Liver (tissue), 3 donors: ENCODE measurements at regions not wholly inside any gene's neighbourhood (a gene's known extent, or its start where the extent isn't known, plus 50 kb on each side); places are given as distances from the start of the nearest gene placed in this dataset.

Experiments used
- JUND ChIP-seq, 2 donors: IDR thresholded peaks; 2 replicates each; pipeline ENCODE4 v1.6.1; 2016; ENCODE audit warnings: antibody characterized with exemption in 2 of 2
- TF ChIP-seq, protein P1 (sequence below): fragments of 150-350 bp; IDR thresholded peaks from 2 replicates; pipeline ENCODE4 v1.5.1; 2017; ENCODE audit warnings: improper control_type of control experiment, low read depth, low read length; ENCODE audit not compliant: missing input control
- donor health status: healthy.
- donor health status: healthy.

GRCh38 chr16:22683258-22683657 is 130.7 kb upstream of the HS3ST2 start:
- no peak for TF ChIP-seq JUND (IDR thresholded peaks at IDR 0.05)
- TF ChIP-seq, protein P1, sequence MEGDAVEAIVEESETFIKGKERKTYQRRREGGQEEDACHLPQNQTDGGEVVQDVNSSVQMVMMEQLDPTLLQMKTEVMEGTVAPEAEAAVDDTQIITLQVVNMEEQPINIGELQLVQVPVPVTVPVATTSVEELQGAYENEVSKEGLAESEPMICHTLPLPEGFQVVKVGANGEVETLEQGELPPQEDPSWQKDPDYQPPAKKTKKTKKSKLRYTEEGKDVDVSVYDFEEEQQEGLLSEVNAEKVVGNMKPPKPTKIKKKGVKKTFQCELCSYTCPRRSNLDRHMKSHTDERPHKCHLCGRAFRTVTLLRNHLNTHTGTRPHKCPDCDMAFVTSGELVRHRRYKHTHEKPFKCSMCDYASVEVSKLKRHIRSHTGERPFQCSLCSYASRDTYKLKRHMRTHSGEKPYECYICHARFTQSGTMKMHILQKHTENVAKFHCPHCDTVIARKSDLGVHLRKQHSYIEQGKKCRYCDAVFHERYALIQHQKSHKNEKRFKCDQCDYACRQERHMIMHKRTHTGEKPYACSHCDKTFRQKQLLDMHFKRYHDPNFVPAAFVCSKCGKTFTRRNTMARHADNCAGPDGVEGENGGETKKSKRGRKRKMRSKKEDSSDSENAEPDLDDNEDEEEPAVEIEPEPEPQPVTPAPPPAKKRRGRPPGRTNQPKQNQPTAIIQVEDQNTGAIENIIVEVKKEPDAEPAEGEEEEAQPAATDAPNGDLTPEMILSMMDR: no peak
